GM18909 (cell line): ENCODE measurements at regions not wholly inside any gene's neighbourhood (a gene's known extent, or its start where the extent isn't known, plus 50 kb on each side); places are given as distances from the start of the nearest gene placed in this dataset.

Experiments
- ATAC-seq: cut with Tn5 transposase; IDR thresholded peaks from one replicate; pipeline ENCODE4 v1.9.1; 2021; ENCODE audit warnings: mild to moderate bottlenecking; ENCODE audit not compliant: unreplicated experiment, poor library complexity

DNA sequence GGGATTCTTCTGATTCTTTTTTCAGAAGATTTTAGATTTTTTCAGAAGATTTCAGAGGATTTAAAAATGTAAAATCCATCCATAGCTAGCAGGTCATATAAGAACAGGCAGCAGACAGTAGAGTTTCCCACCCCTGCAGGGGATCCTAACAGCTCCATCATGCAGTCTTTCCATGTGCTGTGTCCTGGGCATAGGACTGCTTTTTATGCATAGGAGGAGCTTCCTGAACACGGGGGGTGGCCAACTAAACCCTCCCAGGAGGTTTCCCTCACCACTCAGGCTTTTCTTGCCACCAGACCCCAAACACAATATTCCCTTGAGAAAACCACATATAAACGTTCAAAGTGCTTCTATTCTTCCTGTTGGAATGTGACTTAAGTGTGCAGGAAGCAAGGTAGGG, 90.1 kb upstream of the TNR start:
- ATAC-seq: no peak

DNA sequence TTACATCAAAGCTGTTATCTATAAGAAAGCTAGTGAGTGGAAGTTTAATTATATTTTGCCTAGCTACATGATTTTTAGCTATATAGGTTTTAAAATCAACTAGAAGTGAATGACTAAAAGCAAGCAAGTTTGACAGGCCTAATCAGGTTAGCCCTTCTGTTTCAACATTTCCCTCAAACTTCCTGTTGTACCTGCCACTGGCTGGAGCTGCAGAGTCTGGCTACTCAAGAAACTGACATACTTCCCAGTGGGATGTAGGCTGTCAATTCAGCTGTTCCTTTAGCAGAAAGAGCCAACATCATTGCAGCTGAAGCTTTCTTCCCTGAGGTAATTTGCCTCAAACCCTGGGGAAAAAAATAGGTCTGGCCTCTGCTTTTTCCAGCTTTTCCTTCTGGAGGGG, 87.1 kb upstream of the TNR start:
- no peak for ATAC-seq

DNA sequence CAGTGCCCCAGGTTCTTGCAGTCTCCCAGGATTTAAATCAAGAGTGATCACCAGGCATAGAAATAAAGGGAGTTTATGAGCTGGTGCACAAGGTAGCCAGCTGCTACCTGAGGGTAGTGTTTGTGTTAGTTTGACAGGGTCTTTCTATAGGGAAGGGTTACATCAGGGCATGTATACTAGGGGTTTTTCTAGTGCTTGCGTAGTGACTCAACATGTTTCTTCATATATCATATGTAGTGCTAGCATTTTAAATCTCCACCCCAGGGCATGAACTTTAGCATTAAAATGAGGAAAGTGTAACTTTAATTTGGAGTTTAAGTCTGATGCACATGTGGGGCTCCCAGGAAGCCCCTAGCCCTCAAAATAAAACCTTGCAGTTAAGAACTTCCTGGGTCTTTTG, 86.5 kb upstream of the TNR start:
- ATAC-seq: no peak

DNA sequence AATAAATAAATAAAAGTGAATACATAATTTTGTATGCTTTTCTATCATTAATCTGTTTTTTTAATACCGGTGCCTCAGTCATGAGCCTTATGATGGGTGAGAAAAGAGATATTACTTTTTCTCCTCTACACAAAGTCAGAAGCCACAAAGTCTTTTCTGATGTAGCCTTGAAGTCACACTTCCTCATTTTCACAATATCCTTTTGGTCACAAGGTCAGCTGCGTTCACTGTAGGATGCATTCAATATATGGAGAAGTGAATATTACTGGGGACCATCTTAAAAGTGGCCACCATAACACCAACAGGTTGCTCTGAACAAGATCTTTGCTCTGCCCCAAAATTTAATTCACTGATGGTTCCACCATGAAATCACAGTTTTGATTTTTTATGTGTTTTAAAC, 83.3 kb upstream of the TNR start:
- ATAC-seq: no peak

DNA sequence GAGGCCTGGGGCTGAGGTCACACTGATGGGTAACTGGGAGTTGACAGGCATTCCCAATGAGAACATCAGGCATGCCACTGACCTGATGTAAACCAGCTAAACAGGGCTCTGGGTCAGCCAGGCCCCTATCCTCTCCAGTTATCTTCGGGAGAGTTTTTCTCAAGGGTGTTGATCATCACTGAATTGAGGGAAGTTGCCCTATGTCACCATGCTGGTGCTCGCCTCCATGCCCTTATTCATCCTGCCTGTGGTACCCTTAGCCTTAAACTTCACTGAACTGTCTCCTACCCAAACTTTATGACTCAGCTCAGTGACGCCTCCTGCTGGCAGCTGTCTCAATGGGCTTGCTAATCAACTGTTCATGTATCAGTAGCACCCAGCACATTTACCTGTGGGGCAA, 80.7 kb upstream of the TNR start:
- ATAC-seq: no peak

DNA sequence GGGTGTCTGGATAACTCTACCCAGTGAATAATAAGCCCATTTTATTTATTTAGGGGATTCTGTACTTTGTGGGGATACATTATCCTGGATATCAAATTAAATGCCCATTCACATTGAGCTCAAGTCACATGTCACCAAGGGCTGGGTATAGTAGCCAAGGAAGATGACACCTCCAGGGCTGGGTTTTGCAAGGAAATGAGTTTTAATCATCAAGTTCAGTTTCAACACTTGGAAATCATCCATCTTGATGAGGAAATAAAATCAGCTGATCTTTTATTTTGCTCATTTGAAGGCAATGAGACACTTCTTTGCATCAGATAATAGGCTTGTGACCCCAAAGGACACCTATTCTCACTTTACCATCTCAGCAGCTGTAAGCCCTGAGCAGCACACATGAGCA, 80.0 kb upstream of the TNR start:
- no peak for ATAC-seq

DNA sequence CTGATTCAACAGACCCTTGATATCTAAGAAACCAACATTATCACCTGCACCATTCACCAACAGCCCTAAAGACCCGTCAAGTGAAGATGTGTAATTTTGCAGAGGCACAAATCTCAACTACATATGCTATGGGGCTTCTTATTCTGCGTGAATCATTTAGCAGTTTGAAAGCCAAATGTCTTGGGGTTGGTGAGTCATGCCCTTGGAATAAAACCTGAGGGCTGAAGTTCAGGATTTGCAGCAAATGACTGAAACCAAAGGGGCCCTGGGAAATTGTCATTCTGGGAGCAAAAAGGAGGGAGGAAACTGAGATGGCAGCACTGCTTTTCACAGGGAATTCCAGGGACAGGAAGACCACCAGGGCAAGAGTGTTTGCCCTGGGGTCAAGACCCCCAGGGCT, 79.2 kb upstream of the TNR start:
- no peak for ATAC-seq

DNA sequence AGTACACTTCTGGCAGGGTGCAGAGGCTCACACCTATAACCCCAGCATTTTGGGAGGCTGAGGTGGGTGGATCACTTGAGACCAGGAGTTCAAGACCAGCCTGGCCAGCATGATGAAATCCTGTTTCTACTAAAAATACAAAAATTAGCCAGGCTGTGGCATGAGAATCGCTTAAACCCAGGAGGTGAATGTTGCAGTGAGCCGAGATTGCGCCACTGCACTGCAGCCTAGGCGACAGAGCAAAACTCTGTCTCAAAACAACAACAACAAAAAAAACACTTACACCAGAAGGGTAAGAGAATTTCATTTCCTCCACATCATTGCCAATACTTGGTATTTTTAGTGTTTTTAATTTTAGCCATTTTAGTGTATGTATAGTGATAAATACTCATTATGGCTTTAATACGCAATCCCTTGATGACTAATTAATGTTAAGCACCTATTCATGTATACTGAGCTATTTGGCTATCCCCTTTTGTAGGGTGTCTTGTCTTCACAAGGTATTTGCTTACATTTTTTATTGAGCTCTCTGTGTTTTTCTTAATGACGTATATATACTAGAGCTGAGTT, 77.1 kb upstream of the TNR start:
- ATAC-seq: no peak

DNA sequence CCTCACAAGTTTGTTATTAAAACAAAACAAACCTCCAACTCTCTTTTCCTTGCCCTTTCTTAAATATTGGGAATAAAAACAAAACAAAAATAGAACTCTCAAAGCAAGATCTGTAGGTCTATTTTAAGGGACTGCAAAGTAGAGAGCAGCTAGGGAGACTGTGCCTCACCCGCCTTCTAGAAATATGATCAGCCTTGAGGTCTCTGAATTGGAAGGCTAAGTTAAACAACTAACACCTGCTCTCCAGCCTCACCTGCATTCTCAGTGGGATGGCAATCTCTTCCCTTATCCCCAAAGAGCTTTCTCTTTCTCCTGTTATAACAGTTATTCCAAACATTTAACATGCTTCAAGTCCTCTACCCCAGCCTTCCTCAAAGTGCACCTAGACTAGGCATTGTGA, 75.5 kb upstream of the TNR start:
- no peak for ATAC-seq

DNA sequence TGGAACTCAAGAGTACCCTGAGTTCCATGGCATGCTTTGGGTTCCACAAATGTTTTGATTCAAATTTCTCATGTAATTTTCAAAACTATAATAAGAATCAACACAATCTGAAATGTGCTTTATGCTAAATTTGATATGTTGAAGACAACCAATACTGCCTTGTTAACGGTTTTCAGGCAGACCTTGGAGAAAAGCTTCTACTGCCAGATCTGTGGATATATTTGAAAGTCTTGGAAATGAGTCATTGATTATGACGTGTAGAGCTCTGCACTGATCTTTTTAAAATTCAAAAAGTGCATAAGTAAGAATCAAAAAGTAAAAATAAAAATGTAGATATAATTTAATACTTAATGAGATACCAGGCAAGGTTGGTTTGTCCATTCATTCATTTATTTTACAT, 74.0 kb upstream of the TNR start:
- ATAC-seq: no peak

DNA sequence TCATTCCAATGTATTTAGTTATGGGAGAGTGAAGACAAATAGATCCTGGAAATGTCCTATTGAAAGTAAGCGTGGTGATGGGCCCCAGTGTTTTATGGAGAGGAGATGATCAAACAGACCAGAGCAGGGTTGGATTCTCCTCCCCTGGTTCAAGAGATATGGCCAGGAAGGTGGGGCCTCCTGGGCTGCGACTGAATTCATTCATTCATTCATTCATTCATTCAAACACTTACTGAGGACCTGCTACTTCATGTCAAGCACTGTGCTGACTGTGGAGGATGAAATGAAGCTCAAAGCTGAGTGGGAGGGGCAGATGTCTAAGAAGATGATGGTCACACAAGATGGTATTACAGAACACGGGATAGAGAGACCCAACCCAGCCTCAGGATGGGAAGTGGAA, 71.5 kb upstream of the TNR start:
- no peak for ATAC-seq

DNA sequence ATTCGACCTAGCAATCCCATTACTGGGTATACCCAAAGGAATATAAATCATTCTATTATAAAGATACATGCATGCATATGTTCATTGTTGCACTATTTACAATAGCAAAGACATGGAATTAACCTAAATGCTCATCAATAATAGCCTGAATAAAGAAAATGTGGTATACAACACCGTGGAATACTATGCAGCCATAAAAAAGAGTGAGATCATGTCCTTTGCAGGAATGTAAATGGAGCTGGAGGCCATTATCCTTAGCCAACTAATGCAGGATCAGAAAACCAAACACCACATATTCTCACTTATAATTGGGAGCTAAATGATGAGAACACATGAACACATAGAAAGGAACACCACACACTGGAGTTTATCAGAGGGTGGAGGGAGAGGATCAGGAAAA, 69.5 kb upstream of the TNR start:
- ATAC-seq: no peak

DNA sequence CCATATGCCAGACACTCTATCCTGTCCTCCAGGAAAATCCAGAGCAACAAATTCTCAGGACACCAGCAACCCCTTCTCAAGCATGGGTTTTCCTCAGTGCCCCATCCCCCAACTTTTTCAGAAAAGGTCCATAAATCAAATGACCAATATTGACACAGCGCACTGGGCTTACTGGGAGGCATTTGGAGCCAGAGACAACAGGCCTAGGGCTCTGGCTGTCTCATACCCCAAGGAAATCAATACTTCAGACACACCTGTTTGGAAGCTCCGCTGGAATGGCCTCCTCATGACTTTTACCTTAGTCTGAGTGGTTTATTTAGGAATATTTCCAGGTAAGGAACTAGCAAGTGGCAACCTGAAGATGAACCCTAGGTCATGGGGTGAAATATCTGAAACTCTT, 66.9 kb upstream of the TNR start:
- ATAC-seq: no peak

DNA sequence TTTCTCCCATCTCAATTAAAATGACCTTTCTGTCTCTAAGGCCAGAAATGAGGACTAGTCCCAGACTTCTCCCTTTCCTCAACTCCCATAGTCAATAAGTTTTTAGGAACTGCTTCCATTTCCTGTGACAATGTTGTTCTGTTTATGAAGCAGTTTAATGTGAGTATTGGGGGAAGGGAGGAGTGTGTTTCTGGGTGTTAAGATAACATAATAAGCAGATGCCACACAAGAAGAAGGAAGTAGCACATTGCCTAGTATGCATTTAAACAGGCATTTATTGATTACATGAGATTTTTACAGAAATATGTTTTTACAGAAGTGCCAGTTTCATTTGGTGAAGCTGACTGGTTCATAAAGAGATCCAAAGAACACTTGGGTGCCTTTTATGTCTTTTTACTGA, 65.6 kb upstream of the TNR start:
- no peak for ATAC-seq

DNA sequence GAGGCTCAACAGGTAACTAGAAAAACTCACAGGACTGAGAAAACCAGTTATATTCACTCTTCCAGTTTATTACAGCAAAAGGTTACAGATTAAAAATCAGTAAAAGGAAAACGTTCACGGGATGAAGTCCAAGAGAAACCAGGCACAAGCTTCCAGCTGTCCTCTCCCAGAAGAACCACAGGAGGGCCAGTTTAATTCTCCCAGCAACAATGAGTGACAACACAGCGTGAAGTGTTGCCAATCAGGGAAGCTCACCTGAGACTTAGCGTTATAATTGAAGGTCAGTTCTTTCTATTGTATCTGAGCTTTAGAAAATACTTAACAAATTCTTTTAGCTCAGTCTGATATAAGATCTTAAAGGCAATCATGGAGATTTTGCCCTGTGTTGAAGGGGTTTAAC, 65.2 kb upstream of the TNR start:
- no peak for ATAC-seq

DNA sequence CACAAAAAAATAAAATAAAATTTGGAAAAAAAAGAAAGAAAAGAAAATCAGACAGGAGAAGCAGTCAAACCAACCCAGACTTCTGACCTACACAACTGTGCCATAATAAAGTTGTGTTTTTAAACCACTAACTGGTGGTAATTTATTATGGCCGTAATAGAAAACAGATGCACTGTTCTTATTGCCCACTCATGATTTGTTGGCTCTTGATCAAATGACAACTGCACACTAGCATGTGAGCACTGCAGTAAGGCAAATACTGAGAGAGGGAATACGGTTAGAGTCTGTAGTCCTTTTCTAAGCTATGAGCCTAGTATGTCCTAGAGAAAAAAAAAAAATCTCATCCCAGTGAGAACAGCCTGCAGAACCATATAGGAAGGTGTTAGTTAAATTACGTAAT, 61.2 kb upstream of the TNR start:
- ATAC-seq: no peak

DNA sequence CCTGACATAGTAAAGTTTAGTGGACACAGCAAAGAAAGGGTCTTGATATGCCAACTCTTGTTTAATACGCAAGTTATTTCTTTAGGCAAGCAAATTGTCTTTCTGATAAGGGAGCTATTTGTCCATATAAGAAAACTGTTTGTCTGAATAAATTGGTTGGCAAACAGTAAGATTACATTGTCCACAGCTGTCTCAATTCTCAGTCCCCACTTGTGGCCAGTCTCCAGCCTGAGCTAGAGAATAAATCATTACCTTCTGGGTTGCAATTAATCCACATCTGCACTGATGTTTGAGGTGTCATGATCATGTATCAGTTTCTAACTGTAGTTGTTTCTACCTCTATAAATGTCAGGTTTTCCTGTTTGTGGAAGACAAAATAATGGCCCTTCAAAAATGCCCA, 60.0 kb upstream of the TNR start:
- ATAC-seq: no peak

DNA sequence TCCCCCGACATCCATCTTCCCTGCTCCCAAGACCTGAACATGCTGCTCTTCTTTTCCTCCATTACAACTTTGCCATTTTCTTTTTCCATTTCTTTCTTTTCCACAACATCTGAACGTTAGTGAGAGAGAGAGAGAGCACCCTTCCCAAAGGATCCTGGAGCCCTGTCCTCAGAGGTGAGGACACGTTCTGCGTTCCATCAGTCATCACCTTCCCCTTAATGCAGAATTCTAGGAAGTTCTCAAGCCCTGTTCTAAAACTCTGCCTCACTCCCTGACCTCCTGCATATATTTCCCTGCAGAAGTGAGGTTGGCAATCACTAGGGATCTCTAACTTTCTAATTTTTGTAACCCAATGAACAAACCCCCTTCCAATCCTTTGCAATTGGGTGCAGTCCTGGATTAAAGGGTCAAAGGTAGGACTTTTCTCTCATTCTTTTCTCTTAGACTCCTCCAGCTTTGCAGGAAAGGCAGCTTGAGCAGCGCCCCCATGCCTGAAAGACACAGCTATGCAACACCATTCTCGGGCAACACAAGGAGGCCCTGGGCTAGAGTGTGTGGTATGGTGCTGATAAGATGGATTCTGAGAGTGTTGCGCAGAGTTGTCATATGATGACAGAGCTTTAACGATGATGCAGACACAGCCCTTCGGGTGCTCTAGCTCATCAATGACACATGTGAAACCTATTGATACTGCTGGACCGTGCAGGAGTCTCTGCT, 59.2 kb upstream of the TNR start:
- ATAC-seq: no peak

DNA sequence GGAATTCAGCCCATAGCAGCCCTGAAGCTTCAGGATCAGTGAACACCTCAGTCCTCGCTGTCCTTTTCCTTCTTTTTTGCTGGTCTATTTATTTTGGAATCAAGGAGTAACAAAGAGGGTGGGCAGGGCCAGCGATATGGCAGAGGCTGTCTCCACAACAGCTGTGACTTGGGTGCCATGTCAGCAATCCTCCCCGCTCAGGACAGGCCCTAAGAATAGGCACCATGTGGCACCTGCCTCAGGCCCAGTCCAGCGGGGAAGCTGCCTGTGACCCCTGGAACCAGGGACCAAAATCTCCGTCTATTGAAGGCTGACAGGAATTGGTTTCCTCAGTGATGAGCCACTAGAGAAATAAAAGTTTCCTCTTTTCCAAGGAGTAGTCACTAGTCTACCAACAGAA, 58.6 kb upstream of the TNR start:
- no peak for ATAC-seq

DNA sequence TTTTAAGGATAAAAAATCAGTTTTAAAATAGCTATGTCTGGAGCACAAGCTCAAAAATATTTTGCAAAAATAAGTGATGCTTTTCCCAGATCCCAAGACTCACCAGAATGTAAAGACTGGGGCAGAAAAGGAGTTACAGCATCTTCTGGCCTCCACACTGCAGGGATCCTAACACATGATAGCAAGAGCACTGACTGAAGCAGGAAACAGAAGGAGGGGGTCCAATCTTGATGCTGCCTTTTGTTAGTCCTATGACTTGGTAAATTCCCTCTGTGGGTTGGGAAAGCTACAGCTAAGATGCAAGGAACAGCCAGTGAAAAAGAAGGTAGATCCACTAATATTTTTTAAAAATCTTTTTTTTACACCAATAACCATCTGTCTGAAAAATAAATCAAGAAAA, 54.2 kb upstream of the TNR start:
- no peak for ATAC-seq

DNA sequence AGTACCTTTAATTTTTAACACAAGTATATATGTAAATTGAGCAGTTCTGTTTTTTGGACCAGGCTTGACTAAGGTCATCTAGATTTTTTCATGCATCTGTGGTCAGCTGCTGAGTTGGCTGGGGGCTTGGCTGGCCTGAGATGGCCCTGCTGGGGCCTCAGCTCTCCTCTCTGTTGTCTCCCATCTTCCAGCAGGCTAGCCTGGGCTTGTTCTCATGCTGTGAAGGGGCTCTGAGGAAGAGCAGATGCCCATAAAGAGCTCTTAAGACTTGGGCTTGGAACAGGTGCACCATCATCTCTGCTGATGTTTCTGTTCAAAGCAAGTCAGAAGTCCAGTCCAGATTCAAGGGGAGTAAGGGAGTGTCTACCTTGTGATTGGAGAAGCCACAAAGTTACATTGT, 51.2 kb upstream of the TNR start:
- no peak for ATAC-seq

DNA sequence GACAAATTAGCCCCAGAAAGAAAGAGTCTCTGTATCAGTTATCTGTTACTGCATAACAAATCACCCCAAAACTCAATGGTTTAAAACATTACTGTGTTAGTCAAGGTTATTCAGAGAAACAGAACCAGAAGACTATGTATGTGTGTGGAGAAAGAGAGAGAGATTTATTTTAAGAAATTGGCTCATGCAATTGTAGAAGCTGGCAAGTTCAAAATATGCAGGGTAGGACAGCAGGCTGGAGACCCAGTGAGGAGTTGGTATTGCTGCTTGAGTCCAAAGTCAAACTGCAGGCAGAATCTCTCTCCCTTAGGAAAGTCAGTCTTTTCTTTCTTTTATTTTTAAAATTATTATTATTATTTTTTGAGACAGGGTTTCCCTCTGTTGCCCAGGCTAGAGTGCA, 50.2 kb upstream of the TNR start:
- no peak for ATAC-seq
